CD14-positive monocyte (primary cell): ENCODE measurements at regions not wholly inside any gene's neighbourhood (a gene's known extent, or its start where the extent isn't known, plus 50 kb on each side); places are given as distances from the start of the nearest gene placed in this dataset.

Experiments used
- DNase-seq, 3 donors: peaks; one replicate each; pipeline ENCODE4 v3.0.0-alpha.2; 2011 to 2022
- H2AFZ ChIP-seq: 2 replicates; pipeline ENCODE4 v1.6.0; 2012; ENCODE audit warnings: mild to moderate bottlenecking, low read depth, low read length, inconsistent platforms; ENCODE audit not compliant: insufficient read depth, poor library complexity, severe bottlenecking
- H3K27ac ChIP-seq, 2 donors: 1 replicate in 1 of 2; 2 replicates in 1 of 2; pipeline ENCODE4 v1.5.1; 2012 to 2013; ENCODE audit warnings: low read length in 2 of 2, control low read depth in 1 of 2, inconsistent platforms in 1 of 2, low read depth in 1 of 2, mild to moderate bottlenecking in 1 of 2
- H3K27me3 ChIP-seq, 2 donors: one replicate each; pipeline versions ENCODE4 v1.6.0 to v1.6.1; 2011 to 2013; ENCODE audit warnings: low read length in 2 of 2; ENCODE audit not compliant: control insufficient read depth in 2 of 2, insufficient read depth in 2 of 2
- H3K36me3 ChIP-seq, 2 donors: replicated peaks in 1 of 2; 1 replicate in 1 of 2; 2 replicates in 1 of 2; pipeline versions ENCODE4 v1.5.1 to v1.6.1; 2012 to 2013; ENCODE audit warnings: low read length in 2 of 2, control low read depth in 1 of 2, inconsistent platforms in 1 of 2, mild to moderate bottlenecking in 1 of 2; ENCODE audit not compliant: insufficient read depth in 2 of 2, control insufficient read depth in 1 of 2
- H3K4me1 ChIP-seq, 2 donors: 1 replicate in 1 of 2; 2 replicates in 1 of 2; pipeline versions ENCODE4 v1.5.1 to v1.6.1; 2012 to 2013; ENCODE audit warnings: low read length in 2 of 2, control low read depth in 1 of 2, inconsistent platforms in 1 of 2, mild to moderate bottlenecking in 1 of 2, moderate library complexity in 1 of 2; ENCODE audit not compliant: insufficient read depth in 2 of 2, control insufficient read depth in 1 of 2
- H3K4me2 ChIP-seq: replicated peaks from 2 replicates; pipeline ENCODE3; 2012; ENCODE audit warnings: low read length, moderate library complexity, mild to moderate bottlenecking; ENCODE audit not compliant: poor library complexity, severe bottlenecking; ENCODE audit errors: extremely low read depth
- H3K4me3 ChIP-seq, 3 experiments: fragments of 200-600 bp in 1 of 3; sonication (generic) in 1 of 3; replicated peaks in 1 of 3; 1 replicate in 2 of 3; 2 replicates in 1 of 3; pipeline ENCODE4 v1.5.1; 2011 to 2013; ENCODE audit warnings: low read length in 3 of 3, mild to moderate bottlenecking in 3 of 3, control low read depth in 2 of 3, low read depth in 2 of 3, inconsistent platforms in 1 of 3, moderate library complexity in 1 of 3
- H3K79me2 ChIP-seq: 2 replicates; pipeline ENCODE4 v1.6.0; 2012; ENCODE audit warnings: mild to moderate bottlenecking, control low read depth, inconsistent platforms, low read length, moderate library complexity; ENCODE audit not compliant: insufficient read depth
- H3K9ac ChIP-seq: 2 replicates; pipeline ENCODE4 v1.6.0; 2017; ENCODE audit warnings: low read length, mild to moderate bottlenecking; ENCODE audit not compliant: insufficient read depth, poor library complexity, severe bottlenecking
- H3K9me3 ChIP-seq, 2 donors: replicated peaks in 1 of 2; 1 replicate in 1 of 2; 2 replicates in 1 of 2; pipeline versions ENCODE4 v1.5.1 to v1.6.1; 2012 to 2013; ENCODE audit warnings: low read length in 2 of 2, control low read depth in 1 of 2; ENCODE audit not compliant: control insufficient read depth in 1 of 2, insufficient read depth in 1 of 2
- H4K20me1 ChIP-seq: 2 replicates; pipeline ENCODE4 v1.6.0; 2012; ENCODE audit warnings: mild to moderate bottlenecking, low read length, control low read depth, moderate library complexity; ENCODE audit not compliant: insufficient read depth
- H3K27ac Mint-ChIP-seq, 7 donors: one replicate each; pipeline ENCODE4 v1.8.0; 2020; ENCODE audit warnings: mild to moderate bottlenecking in 7 of 7, mixed read lengths in 7 of 7, moderate library complexity in 6 of 7, inconsistent platforms in 2 of 7
- H3K27me3 Mint-ChIP-seq, 3 donors: one replicate each; pipeline ENCODE4 v1.8.0; 2021 to 2022; ENCODE audit warnings: low read depth in 3 of 3, mild to moderate bottlenecking in 3 of 3, mixed read lengths in 3 of 3, moderate library complexity in 3 of 3, inconsistent platforms in 1 of 3
- H3K36me3 Mint-ChIP-seq, 2 donors: one replicate each; pipeline ENCODE4 v1.8.0; 2020; ENCODE audit warnings: mixed read lengths in 2 of 2, inconsistent platforms in 1 of 2, mild to moderate bottlenecking in 1 of 2
- H3K4me1 Mint-ChIP-seq: one replicate; pipeline ENCODE4 v1.8.0; 2020; ENCODE audit warnings: mild to moderate bottlenecking, mixed read lengths
- H3K4me3 Mint-ChIP-seq, 2 donors: one replicate each; pipeline ENCODE4 v1.8.0; 2020; ENCODE audit warnings: mild to moderate bottlenecking in 2 of 2, mixed read lengths in 2 of 2, moderate library complexity in 1 of 2
- H3K9me3 Mint-ChIP-seq, 7 donors: one replicate each; pipeline ENCODE4 v1.8.0; 2020 to 2022; ENCODE audit warnings: mixed read lengths in 7 of 7, mild to moderate bottlenecking in 6 of 7, moderate library complexity in 6 of 7, inconsistent platforms in 2 of 7
- WGBS: methylation state at CpG from one replicate; pipeline ENCODE4 v1.1.5; 2013; ENCODE audit warnings: missing lambda C conversion rate; ENCODE audit not compliant: insufficient coverage; 5-methylcytosine and 5-hydroxymethylcytosine counted together
- intact Hi-C, 2 donors: fragments of 100-400 bp; cut with micrococcal nuclease; formaldehyde crosslinking; loops; one replicate each; pipeline versions ENCODE4 v1.15.0 to v1.15.1; 2023
- TF ChIP-seq, protein P1 (sequence below): fragments of 200-600 bp; IDR thresholded peaks from one replicate; pipeline ENCODE4 v1.8.0; 2022; ENCODE audit warnings: antibody characterized with exemption, mild to moderate bottlenecking

- Mint-ChIP-seq H3K27ac (no peak overlapping the region), H3K4me3 (no peak overlapping the region), H3K9me3 (peaks cover 0 to 5% (median 1%) of the 10 kb centered on the region in 7 donors), H3K27me3 (no peaks in the 10 kb centered on the region), H3K4me1 (no peaks in the 10 kb centered on the region), H3K36me3 (no peaks in the 10 kb centered on the region)
- H3K4me3 ChIP-seq: no peak overlapping the region
- no peak overlapping the region for H3K9ac ChIP-seq
- no peak overlapping the region for H2AFZ ChIP-seq
- no peaks in the 10 kb centered on the region for H4K20me1 ChIP-seq
- no peaks in the 10 kb centered on the region for H3K27me3 ChIP-seq
- DNase-seq: no peak
- H3K36me3 ChIP-seq: no peaks in the 10 kb centered on the region
- H3K4me2 ChIP-seq: no peak overlapping the region
- no peaks in the 10 kb centered on the region for H3K79me2 ChIP-seq
- H3K27ac ChIP-seq: no peak overlapping the region
- intact Hi-C loops: no loop called here
- no CpG with 5 or more reads among the region's 3 CpGs for WGBS
- TF ChIP-seq, protein P1, sequence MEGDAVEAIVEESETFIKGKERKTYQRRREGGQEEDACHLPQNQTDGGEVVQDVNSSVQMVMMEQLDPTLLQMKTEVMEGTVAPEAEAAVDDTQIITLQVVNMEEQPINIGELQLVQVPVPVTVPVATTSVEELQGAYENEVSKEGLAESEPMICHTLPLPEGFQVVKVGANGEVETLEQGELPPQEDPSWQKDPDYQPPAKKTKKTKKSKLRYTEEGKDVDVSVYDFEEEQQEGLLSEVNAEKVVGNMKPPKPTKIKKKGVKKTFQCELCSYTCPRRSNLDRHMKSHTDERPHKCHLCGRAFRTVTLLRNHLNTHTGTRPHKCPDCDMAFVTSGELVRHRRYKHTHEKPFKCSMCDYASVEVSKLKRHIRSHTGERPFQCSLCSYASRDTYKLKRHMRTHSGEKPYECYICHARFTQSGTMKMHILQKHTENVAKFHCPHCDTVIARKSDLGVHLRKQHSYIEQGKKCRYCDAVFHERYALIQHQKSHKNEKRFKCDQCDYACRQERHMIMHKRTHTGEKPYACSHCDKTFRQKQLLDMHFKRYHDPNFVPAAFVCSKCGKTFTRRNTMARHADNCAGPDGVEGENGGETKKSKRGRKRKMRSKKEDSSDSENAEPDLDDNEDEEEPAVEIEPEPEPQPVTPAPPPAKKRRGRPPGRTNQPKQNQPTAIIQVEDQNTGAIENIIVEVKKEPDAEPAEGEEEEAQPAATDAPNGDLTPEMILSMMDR: no peak
- H3K9me3 ChIP-seq: no peaks in the 10 kb centered on the region
- no peaks in the 10 kb centered on the region for H3K4me1 ChIP-seq
These were observed 1162.0 kb upstream of the TMPRSS15 start for GRCh38 chr21:19565587-19565986.

- TF ChIP-seq, protein P1: no peak
- Mint-ChIP-seq H3K9me3 (peaks cover 0 to 2% (median 0%) of the 10 kb centered on the region in 7 donors), H3K27ac (no peak overlapping the region), H3K4me1 (no peaks in the 10 kb centered on the region), H3K36me3 (no peaks in the 10 kb centered on the region), H3K4me3 (no peak overlapping the region), H3K27me3 (no peaks in the 10 kb centered on the region)
- Histone ChIP-seq H3K9me3 (no peaks in the 10 kb centered on the region), H3K4me1 (no peaks in the 10 kb centered on the region), H3K4me2 (no peak overlapping the region), H3K4me3 (no peak overlapping the region), H3K27ac (no peak overlapping the region), H3K27me3 (no peaks in the 10 kb centered on the region), H4K20me1 (no peaks in the 10 kb centered on the region), H3K9ac (no peak overlapping the region), H2AFZ (no peak overlapping the region), H3K79me2 (no peaks in the 10 kb centered on the region), H3K36me3 (no peaks in the 10 kb centered on the region)
- intact Hi-C loops: no loop called here
- DNase-seq: no peak
These were observed 1163.4 kb upstream of the TMPRSS15 start for GRCh38 chr21:19566975-19567374.
